SJCRH30 (cell line): ENCODE measurements at regions not wholly inside any gene's neighbourhood (a gene's known extent, or its start where the extent isn't known, plus 50 kb on each side); places are given as distances from the start of the nearest gene placed in this dataset.

Experiments used
- DNase-seq, 2 experiments: peaks; one replicate each; pipeline ENCODE4 v3.0.0-alpha.2; 2015 to 2020
- H3K27ac ChIP-seq: fragments of 250-450 bp; sonication (Bioruptor Pico); 2 replicates; pipeline ENCODE4 v1.5.1; 2020; ENCODE audit warnings: mild to moderate bottlenecking, moderate library complexity
- H3K27me3 ChIP-seq: fragments of 250-450 bp; sonication (Bioruptor Pico); 2 replicates; pipeline ENCODE4 v1.5.1; 2020; ENCODE audit warnings: mild to moderate bottlenecking, moderate library complexity
- H3K36me3 ChIP-seq: fragments of 250-450 bp; sonication (Bioruptor Pico); 2 replicates; pipeline ENCODE4 v1.5.1; 2020; ENCODE audit warnings: mild to moderate bottlenecking, moderate library complexity
- H3K4me1 ChIP-seq: fragments of 250-450 bp; sonication (Bioruptor Pico); 2 replicates; pipeline ENCODE4 v1.5.1; 2020; ENCODE audit warnings: mild to moderate bottlenecking, moderate library complexity
- H3K4me3 ChIP-seq: fragments of 250-450 bp; sonication (Bioruptor Pico); 2 replicates; pipeline ENCODE4 v1.5.1; 2020; ENCODE audit warnings: mild to moderate bottlenecking, moderate library complexity
- H3K9me3 ChIP-seq: fragments of 250-450 bp; sonication (Bioruptor Pico); replicated peaks from 2 replicates; pipeline ENCODE4 v1.5.1; 2020; ENCODE audit warnings: mild to moderate bottlenecking, moderate library complexity

DNA sequence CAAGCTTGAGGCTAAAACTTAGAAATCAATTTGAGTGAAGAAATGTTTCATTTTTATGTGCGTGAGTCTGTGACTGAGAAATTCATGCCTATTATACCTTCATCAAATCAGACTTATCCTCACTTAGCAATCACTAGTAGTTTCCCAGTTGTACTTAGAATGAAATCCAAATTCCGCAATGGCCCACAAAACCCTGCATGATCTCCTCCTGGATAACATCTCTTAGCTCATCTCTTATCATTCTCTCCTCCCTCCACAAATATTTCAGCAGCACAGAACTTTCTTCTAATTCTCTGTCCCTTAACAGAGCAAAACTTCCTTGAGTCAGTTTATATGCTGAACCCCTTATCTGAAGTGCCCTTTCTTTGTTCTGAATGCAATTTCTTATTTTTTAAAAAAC lies 198.8 kb upstream of the TGFBR2 start:
- no peak for DNase-seq
- Histone ChIP-seq H3K36me3 (no peaks in the 10 kb centered on the region), H3K27me3 (no peaks in the 10 kb centered on the region), H3K4me3 (no peak overlapping the region), H3K4me1 (no peaks in the 10 kb centered on the region), H3K9me3 (no peaks in the 10 kb centered on the region), H3K27ac (no peak overlapping the region)

DNA sequence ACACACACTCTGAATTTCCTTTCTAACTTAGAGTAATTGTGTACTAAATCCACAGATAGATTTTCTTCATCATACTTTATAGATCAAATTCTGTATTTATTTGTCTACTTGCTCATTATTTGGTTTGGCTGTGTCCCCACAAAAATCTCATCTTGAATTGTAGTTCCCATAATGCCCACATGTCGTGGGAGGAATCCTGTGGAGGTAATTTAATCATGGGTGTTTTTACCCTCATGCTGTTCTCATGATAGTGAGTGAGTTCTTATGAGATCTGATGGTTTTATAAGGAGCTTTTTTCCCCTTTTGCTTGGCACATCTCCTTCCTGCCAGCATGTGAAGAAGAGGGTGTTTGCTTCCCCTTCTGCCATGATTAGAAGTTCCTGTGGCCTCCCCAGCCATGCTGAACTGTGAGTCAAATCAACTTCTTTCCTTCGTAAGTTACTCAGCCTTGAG lies 198.3 kb upstream of the TGFBR2 start:
- DNase-seq, result peak in 1 of 2 experiments; percentile 16
- H3K9me3 ChIP-seq, result no peaks in the 10 kb centered on the region
- no peaks in the 10 kb centered on the region for H3K36me3 ChIP-seq
- no peak overlapping the region for H3K4me3 ChIP-seq
- no peak overlapping the region for H3K27ac ChIP-seq
- no peaks in the 10 kb centered on the region for H3K4me1 ChIP-seq
- no peaks in the 10 kb centered on the region for H3K27me3 ChIP-seq

DNA sequence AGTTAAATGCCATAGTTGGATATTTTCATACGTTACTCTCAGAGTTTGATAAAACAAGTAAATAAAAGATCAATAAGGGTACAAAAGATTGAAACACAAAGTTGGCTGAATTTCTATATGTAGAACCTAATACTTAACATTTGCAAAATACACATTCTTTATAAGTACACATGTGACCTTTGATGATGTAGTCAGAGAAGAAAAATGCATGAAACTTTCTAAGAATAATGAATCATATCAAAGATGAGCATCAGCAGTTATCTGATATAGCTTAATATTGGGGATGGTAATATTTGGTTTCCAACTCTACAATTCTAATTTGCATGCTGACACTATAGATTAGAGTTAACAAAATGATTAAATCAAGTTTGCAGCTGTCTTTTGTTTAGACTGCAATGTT lies 188.0 kb upstream of the TGFBR2 start:
- Histone ChIP-seq H3K9me3 (no peaks in the 10 kb centered on the region), H3K36me3 (no peaks in the 10 kb centered on the region), H3K4me3 (no peak overlapping the region), H3K27ac (no peak overlapping the region), H3K27me3 (no peaks in the 10 kb centered on the region), H3K4me1 (no peaks in the 10 kb centered on the region)
- no peak for DNase-seq

DNA sequence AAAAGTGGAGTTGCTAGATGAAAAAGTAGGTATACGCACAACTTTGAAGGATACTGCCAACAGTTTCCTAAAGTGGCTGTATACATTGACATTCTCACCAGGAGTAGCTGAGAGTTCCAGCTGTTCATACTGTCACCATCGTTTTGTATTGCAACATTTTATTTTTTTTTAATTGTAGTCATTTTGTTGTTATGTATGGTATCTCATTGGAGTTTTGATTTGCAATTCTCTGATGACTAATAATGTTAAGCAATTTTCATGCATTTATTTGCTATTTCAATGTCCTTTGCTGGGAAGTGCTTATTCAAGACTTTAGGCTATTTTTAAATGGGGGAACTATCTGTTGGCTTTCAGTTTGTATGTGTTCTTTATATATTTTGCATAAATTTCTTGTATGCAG lies 185.1 kb upstream of the TGFBR2 start:
- no peaks in the 10 kb centered on the region for H3K9me3 ChIP-seq
- DNase-seq, result no peak
- no peak overlapping the region for H3K4me3 ChIP-seq
- H3K27ac ChIP-seq, result no peak overlapping the region
- H3K4me1 ChIP-seq, result no peaks in the 10 kb centered on the region
- no peaks in the 10 kb centered on the region for H3K36me3 ChIP-seq
- H3K27me3 ChIP-seq, result no peaks in the 10 kb centered on the region

DNA sequence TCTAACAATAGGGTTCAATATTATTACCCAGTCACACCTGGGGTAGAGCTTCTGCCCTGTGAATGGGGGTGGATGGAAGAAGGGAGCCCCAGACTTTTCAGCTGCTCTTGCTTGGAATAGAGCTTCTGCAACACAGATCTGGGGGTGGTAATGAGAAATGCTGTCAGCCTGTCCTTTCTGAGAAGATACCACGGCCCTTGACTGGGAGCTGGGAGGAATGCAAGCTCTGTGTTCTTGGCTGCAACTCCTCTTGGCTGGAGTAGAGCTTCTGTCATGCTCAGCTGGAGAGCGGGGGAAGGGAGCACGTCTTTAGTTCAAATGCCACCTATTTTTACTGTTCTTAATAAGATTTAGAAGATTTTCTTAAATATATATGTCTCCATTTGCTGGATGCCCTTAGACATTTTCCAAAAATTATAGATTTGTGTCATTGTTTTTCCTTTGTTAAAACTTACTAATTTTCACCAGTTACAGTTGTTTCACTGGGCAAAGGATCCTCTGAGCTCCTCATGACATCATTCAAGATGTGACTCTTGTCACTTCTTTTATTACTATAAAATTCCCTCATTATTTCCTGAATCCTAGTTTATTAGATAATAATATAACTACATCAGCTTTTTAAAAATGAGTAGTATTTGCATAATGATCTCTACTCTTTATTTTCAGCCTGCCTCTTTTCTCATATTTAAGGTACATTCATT lies 180.0 kb upstream of the TGFBR2 start:
- Histone ChIP-seq H3K4me1 (no peaks in the 10 kb centered on the region), H3K27ac (no peak overlapping the region), H3K4me3 (no peak overlapping the region), H3K9me3 (no peaks in the 10 kb centered on the region), H3K36me3 (no peaks in the 10 kb centered on the region), H3K27me3 (no peaks in the 10 kb centered on the region)
- no peak for DNase-seq

DNA sequence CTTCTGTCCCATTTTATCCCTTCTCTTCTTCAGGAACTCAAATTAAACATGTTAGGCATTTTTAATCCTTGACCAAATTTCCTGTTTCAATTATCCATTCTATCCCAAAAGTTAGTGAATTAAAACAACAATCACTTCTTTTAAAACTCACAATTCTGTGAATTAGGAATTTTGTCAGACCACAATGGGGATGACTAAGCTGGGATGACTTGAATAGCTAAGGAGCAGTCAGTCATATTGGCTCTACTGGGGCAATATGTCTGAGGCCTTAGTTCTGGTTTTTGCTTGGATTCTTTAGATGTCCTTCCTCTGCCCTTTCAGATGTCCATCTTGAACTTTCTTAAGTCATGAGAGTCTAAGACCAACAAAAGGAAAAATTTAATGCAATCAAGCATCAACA lies 178.2 kb upstream of the TGFBR2 start:
- H3K27ac ChIP-seq, result no peak overlapping the region
- no peak for DNase-seq
- no peaks in the 10 kb centered on the region for H3K36me3 ChIP-seq
- no peaks in the 10 kb centered on the region for H3K4me1 ChIP-seq
- no peaks in the 10 kb centered on the region for H3K9me3 ChIP-seq
- no peaks in the 10 kb centered on the region for H3K27me3 ChIP-seq
- H3K4me3 ChIP-seq, result no peak overlapping the region

DNA sequence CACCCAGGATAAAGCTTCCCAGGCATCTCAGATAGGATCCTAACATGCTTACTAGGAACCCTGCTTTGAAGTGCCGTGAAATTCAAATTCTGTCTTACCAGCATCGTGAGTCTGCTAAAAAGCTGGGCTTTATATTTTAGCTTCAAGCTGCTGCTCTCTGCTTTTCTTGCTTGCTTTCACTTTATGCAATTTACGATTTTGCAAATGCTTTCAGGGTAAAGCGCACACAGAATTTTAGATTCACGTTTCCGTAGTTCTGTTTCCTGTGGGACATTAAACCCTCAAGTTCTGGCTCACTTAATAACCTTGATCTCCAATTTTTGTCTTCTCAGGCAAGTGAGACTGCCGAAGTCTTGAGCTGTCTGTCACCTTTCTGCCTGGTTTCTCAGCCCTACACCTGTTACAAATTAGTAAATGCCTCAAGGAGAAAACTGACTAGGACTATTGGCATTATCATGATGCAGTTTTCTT lies 170.5 kb upstream of the TGFBR2 start:
- DNase-seq, result no peak
- H3K4me3 ChIP-seq, result no peak overlapping the region
- no peaks in the 10 kb centered on the region for H3K9me3 ChIP-seq
- H3K36me3 ChIP-seq, result no peaks in the 10 kb centered on the region
- no peak overlapping the region for H3K27ac ChIP-seq
- H3K4me1 ChIP-seq, result peaks cover 10% of the 10 kb centered on the region
- H3K27me3 ChIP-seq, result no peaks in the 10 kb centered on the region

DNA sequence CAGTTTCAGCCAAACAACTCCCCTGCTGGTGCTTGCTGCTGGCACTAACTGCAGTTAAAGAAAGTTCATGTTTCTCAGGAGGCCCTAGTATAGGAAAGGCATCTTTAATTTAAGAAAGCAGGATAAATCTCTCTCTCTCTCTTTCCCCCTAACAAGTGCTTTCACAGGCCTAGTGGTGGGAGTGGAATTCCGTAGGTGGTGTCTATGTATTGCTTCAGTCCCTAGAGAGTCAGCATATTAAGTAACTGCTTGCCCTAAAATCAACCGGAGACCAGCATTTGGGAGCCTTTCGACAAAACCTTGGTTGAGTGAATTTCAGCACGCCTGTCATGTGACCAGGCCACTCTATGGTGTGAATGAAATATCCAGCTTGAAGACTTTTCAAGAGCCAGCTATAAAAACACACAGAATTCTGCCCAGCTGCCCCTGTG lies 169.2 kb upstream of the TGFBR2 start:
- no peaks in the 10 kb centered on the region for H3K27me3 ChIP-seq
- DNase-seq, result peak; percentile 49 to 69
- no peak overlapping the region for H3K4me3 ChIP-seq
- peaks cover 10% of the 10 kb centered on the region for H3K4me1 ChIP-seq
- peak overlapping the region; percentile 20; the same call in 1 of the 2 replicates for H3K27ac ChIP-seq
- H3K9me3 ChIP-seq, result no peaks in the 10 kb centered on the region
- no peaks in the 10 kb centered on the region for H3K36me3 ChIP-seq

DNA sequence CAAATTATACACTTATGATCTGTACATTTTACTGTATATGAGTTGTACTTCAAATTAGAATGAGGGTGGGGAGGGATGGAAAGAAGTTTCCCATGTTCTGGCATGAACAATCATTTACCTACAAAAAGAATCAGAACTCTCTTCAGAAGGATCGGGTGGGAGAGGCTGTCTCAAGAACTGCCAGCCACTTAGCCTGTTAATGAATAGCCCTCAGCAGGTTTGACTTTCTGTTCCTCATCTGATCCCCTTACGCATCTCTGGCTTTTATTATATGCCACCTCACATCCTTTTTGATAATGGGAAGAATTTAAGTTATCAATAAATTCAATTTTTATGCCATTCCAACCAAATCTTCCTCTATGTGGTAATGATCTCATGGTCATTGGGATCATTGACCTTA lies 168.3 kb upstream of the TGFBR2 start:
- DNase-seq, result no peak
- Histone ChIP-seq H3K27ac (no peak overlapping the region), H3K27me3 (no peaks in the 10 kb centered on the region), H3K4me3 (no peak overlapping the region), H3K9me3 (no peaks in the 10 kb centered on the region), H3K4me1 (peaks cover 10% of the 10 kb centered on the region), H3K36me3 (no peaks in the 10 kb centered on the region)

DNA sequence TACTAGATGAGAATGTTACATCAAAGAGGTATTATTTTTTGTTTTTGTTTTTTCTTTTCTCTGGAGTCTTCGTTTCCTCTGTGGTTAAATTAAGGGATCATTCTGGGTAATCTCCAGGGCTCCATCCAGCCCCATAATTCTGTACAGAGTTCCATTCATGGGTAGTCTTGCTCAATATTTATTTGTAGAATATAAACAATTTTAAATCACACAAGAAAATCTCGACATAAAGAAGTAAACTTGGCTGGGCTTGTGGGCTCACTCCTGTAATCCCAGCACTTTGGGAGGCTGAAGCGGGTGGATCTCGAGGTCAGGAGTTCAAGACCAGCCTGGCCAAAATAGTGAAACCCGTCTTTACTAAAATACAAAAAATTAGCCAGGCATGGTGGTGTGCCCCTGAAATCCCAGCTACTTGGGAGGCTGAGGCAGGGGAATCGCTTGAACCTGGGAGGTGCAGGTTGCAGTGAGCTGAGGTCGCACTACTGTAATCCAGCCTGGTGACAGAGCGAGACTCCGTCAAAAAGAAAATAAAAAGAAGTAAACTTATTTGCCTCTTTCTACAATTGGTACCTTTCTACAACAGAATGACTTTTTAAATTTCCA lies 166.8 kb upstream of the TGFBR2 start:
- H3K27me3 ChIP-seq, result no peaks in the 10 kb centered on the region
- H3K4me3 ChIP-seq, result no peak overlapping the region
- no peak for DNase-seq
- no peak overlapping the region for H3K27ac ChIP-seq
- H3K9me3 ChIP-seq, result no peaks in the 10 kb centered on the region
- H3K36me3 ChIP-seq, result no peaks in the 10 kb centered on the region
- peaks cover 10% of the 10 kb centered on the region for H3K4me1 ChIP-seq

DNA sequence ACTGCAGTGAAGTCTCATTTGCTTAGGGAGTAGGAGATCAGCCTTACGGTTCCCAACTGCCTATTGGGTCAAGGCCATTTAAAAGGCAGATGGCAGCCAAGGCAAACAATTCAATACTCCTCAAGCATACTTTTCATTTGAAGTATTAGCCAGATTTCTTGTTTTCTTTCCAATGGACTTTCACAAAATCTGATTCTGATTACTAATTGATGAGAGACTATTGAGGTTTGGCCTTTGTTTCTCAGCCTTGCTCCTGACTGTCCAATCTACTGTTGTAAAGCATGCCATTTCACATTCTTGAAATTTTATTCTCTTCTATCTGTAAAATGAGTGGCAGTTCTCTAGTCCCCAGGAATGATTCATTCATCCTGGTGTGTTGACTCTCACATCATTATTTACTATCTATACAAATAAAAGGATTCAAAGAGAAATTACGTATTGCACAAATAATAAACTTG lies 166.2 kb upstream of the TGFBR2 start:
- Histone ChIP-seq H3K36me3 (no peaks in the 10 kb centered on the region), H3K4me1 (peaks cover 10% of the 10 kb centered on the region), H3K9me3 (no peaks in the 10 kb centered on the region), H3K27ac (no peak overlapping the region), H3K27me3 (no peaks in the 10 kb centered on the region), H3K4me3 (no peak overlapping the region)
- DNase-seq, result no peak

DNA sequence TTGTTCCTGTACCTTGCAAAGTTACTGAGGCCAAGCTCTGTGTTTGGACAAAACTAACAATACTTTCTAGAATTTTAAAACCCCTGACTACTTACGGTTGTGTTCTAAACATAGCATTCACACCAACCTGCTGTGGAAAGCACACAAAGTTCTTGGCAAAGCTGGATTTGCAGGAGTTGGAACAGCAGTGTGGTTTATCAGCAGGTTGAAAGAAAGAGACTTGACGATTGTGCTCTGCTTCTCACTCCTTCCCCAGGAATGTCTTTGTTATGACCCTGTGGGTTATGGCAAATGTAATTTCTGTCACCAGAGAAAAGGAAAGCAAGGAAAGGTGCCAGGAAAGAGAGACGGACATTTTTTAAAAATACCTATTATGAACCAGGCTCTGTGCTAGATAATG lies 165.5 kb upstream of the TGFBR2 start:
- Histone ChIP-seq H3K9me3 (no peaks in the 10 kb centered on the region), H3K27me3 (no peaks in the 10 kb centered on the region), H3K36me3 (no peaks in the 10 kb centered on the region), H3K27ac (no peak overlapping the region), H3K4me1 (peaks cover 10% of the 10 kb centered on the region), H3K4me3 (no peak overlapping the region)
- DNase-seq, result no peak

DNA sequence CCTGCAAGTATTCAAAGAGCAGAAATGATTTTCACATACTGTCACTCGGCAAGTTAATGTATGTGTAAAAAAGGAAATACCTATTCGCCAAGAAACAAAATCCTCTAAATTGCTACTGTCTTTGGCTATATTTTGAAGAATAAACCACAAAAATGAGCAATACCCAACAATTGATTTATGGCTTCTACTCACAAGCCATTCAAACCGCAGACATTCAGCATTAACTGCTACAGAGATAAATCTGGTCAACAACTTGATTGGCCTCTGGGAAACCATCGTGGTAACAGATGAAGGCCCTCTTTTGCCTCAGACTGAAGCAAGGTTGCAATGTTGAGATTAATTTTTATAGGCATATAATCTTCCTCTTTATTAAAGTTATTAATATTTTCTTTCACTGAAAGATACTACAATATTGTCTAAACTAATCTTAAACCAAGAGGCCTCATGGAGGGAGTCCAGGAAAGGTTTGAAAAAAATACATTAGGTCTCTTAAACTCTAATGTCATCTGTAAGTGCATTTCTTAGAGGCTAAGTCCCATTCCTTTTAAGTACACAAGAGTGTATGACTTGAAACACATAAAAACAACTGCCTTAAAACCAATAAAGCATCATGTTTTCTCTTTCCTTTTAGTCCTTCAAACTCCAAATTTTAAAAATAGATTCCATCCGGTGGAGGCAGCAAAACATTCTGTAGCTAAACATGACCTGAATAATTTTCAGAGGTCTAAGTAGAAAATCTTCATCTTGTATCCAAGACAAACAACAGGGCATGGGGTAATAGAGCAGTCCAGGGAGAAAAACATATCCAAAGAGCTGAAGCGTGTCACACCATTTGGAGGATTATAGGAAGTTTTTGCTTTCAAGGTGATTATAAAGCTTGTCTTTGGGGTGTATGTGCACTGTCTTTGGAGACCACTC lies 162.4 kb upstream of the TGFBR2 start:
- Histone ChIP-seq H3K27ac (no peak overlapping the region), H3K4me1 (peaks cover 12% of the 10 kb centered on the region), H3K27me3 (no peaks in the 10 kb centered on the region), H3K9me3 (no peaks in the 10 kb centered on the region), H3K4me3 (no peak overlapping the region), H3K36me3 (no peaks in the 10 kb centered on the region)
- DNase-seq, result no peak

DNA sequence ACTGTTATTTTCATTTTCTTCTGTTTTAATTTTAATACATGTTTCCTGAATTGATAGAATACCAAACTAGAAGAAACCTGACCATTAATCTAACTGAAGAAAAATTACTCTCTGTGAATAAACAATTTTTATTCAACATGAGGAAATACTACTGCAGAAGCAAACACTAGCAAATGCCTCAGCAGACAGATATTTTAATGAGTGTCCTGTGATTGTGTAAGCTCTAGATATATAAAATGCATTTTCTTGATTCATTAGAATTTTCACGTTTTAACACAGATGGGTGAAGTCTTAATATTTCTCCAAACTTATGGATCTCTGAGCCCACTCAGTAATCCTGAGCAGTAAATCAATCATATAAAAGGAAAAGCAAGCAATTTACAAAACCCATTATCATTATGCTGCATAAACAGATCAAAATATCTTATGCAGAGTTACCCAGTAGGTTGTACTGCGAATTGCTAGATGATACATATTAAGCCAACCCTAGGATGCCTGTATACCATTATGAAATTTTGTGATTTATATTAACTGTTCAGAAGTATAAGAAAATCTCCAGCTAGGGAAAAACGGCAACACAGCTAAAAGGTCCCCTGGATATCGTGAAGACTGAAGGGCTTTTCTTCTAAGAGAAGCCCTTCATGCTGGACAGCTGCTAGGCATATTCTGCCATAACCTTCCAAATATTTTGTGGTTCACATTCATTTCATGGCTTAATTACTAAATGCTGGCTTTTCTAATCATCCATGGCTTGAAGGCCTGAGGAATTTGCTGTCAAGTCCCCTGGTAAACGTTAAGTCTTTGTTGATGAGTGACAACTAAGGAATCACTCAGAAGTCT lies 157.7 kb upstream of the TGFBR2 start:
- Histone ChIP-seq H3K9me3 (0 out of 2 replicates have a peak, but pooled peaks cover 4% of the 10 kb centered on the region), H3K27me3 (no peaks in the 10 kb centered on the region), H3K27ac (peak overlapping the region; percentile 84), H3K36me3 (no peaks in the 10 kb centered on the region), H3K4me1 (peaks cover 22% of the 10 kb centered on the region), H3K4me3 (no peak overlapping the region)
- DNase-seq, result peak; percentile 49 to 70
